ENCODE measurements at regions not wholly inside any gene's neighbourhood (a gene's known extent, or its start where the extent isn't known, plus 50 kb on each side); places are given as distances from the start of the nearest gene placed in this dataset.

DNA sequence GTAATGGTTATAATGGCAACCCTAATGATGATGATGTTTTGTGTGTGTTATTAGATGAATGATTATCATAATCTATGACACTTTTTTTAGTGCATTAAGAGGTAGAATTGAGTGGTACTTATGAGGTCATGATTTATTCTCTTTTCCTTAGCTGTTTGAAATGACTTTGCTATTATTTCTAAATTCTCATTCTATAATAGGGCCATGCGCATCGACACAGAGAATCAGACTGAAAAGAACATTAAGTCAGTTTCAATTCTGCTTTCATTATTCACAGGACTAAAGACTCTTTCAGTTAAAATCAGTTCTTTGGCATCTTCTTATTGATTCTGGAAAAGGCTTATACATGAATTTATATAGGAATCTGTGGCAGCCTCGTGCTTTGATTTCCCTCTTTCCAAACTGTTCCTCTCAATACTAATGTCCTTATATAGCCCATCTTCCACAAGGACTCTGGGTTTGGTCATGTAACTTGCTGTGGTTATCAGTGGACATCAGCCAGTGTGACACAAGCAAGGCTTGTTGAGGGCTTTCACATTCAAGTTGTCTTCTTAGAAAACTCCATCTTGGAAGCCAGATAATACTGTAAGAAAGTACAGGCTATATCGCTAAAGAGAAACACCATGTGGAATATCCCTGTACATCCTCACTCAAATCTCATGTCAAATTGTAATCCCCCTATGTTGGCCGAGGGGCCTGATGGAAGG is 140.3 kb upstream of the CHD1 start:
- Histone ChIP-seq H3K9me2 (no peaks in the 10 kb centered on the region), H3K9me3 (no peaks in the 10 kb centered on the region), H3K4me3 (ENCODE audit: low read depth in 2 of 2, low read length in 1 of 2) (no peak overlapping the region), H4K20me1 (ENCODE audit: insufficient read depth) (no peaks in the 10 kb centered on the region), H3K4me2 (no peak overlapping the region), H3K36me3 (replicated peaks in 1 of 2; ENCODE audit: control insufficient read depth in 1 of 2, insufficient read depth in 2 of 2, low read length in 1 of 2) (no peaks in the 10 kb centered on the region), H3K4me1 (ENCODE audit: control insufficient read depth in 1 of 2, insufficient read depth in 2 of 2, low read depth in 1 of 2, low read length in 1 of 2) (no peaks in the 10 kb centered on the region), H3K27me3 (ENCODE audit: insufficient read depth) (no peaks in the 10 kb centered on the region), H3K27ac (ENCODE audit: low read depth in 2 of 2, low read length in 1 of 2) (no peak overlapping the region), H3K9ac (no peak overlapping the region), H3K79me2 (ENCODE audit: insufficient read depth) (no peaks in the 10 kb centered on the region), H2AFZ (ENCODE audit: low read depth) (no peak overlapping the region), H3F3A (replicated peaks; ENCODE audit: insufficient read depth) (no peaks in the 10 kb centered on the region)
- ChIA-PET CTCF (no interaction called here), POLR2A (no interaction called here)
- 69% methylated on average over 5 of the region's 5 CpGs for WGBS (ENCODE audit: low lambda C conversion rate)
- DNase-seq = no peak
- TF ChIP-seq RCOR1 (IDR thresholded peaks at IDR 0.05; ENCODE audit: low read length) (no peak), RAD21 (IDR thresholded peaks at IDR 0.05; ENCODE audit: low read length) (no peak), EZH2phosphoT487 (IDR thresholded peaks at IDR 0.05; ENCODE audit: borderline replicate concordance, low read depth) (no peak), SMC3 (IDR thresholded peaks at IDR 0.05; ENCODE audit: low read depth, low read length) (no peak), MXI1 (IDR thresholded peaks at IDR 0.05; ENCODE audit: low read depth, low read length) (no peak), SIN3A (IDR thresholded peaks at IDR 0.05; ENCODE audit: borderline replicate concordance, low read depth, low read length) (no peak), PBX3 (IDR thresholded peaks at IDR 0.05) (no peak), USF1 (IDR thresholded peaks at IDR 0.05; ENCODE audit: borderline replicate concordance, low read depth) (no peak), ELF1 (IDR thresholded peaks at IDR 0.05) (no peak), EP300 (IDR thresholded peaks at IDR 0.05; ENCODE audit: borderline replicate concordance in 1 of 2, low read depth in 1 of 2, low read length in 1 of 2) (no peak), MAX (IDR thresholded peaks at IDR 0.05; ENCODE audit: low read depth) (no peak), MEF2A (IDR thresholded peaks at IDR 0.05; ENCODE audit: borderline replicate concordance, low read depth) (no peak), TAF1 (IDR thresholded peaks at IDR 0.05; ENCODE audit: borderline replicate concordance, low read depth, low read length) (no peak), RFX5 (IDR thresholded peaks at IDR 0.05; ENCODE audit: low read length) (no peak), NRF1 (IDR thresholded peaks at IDR 0.05; ENCODE audit: low read depth, low read length) (no peak), CHD2 (IDR thresholded peaks at IDR 0.05; ENCODE audit: low read length, partially characterized antibody) (no peak), IRF3 (IDR thresholded peaks at IDR 0.05; ENCODE audit: low read depth, low read length) (no peak)
- TF ChIP-seq, protein P1, sequence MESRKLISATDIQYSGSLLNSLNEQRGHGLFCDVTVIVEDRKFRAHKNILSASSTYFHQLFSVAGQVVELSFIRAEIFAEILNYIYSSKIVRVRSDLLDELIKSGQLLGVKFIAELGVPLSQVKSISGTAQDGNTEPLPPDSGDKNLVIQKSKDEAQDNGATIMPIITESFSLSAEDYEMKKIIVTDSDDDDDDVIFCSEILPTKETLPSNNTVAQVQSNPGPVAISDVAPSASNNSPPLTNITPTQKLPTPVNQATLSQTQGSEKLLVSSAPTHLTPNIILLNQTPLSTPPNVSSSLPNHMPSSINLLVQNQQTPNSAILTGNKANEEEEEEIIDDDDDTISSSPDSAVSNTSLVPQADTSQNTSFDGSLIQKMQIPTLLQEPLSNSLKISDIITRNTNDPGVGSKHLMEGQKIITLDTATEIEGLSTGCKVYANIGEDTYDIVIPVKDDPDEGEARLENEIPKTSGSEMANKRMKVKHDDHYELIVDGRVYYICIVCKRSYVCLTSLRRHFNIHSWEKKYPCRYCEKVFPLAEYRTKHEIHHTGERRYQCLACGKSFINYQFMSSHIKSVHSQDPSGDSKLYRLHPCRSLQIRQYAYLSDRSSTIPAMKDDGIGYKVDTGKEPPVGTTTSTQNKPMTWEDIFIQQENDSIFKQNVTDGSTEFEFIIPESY (IDR thresholded peaks at IDR 0.05; ENCODE audit: borderline replicate concordance, low read depth) = no peak
- TF ChIP-seq, protein P2, sequence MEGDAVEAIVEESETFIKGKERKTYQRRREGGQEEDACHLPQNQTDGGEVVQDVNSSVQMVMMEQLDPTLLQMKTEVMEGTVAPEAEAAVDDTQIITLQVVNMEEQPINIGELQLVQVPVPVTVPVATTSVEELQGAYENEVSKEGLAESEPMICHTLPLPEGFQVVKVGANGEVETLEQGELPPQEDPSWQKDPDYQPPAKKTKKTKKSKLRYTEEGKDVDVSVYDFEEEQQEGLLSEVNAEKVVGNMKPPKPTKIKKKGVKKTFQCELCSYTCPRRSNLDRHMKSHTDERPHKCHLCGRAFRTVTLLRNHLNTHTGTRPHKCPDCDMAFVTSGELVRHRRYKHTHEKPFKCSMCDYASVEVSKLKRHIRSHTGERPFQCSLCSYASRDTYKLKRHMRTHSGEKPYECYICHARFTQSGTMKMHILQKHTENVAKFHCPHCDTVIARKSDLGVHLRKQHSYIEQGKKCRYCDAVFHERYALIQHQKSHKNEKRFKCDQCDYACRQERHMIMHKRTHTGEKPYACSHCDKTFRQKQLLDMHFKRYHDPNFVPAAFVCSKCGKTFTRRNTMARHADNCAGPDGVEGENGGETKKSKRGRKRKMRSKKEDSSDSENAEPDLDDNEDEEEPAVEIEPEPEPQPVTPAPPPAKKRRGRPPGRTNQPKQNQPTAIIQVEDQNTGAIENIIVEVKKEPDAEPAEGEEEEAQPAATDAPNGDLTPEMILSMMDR (IDR thresholded peaks at IDR 0.05) = no peak
- TF ChIP-seq, protein P3, sequence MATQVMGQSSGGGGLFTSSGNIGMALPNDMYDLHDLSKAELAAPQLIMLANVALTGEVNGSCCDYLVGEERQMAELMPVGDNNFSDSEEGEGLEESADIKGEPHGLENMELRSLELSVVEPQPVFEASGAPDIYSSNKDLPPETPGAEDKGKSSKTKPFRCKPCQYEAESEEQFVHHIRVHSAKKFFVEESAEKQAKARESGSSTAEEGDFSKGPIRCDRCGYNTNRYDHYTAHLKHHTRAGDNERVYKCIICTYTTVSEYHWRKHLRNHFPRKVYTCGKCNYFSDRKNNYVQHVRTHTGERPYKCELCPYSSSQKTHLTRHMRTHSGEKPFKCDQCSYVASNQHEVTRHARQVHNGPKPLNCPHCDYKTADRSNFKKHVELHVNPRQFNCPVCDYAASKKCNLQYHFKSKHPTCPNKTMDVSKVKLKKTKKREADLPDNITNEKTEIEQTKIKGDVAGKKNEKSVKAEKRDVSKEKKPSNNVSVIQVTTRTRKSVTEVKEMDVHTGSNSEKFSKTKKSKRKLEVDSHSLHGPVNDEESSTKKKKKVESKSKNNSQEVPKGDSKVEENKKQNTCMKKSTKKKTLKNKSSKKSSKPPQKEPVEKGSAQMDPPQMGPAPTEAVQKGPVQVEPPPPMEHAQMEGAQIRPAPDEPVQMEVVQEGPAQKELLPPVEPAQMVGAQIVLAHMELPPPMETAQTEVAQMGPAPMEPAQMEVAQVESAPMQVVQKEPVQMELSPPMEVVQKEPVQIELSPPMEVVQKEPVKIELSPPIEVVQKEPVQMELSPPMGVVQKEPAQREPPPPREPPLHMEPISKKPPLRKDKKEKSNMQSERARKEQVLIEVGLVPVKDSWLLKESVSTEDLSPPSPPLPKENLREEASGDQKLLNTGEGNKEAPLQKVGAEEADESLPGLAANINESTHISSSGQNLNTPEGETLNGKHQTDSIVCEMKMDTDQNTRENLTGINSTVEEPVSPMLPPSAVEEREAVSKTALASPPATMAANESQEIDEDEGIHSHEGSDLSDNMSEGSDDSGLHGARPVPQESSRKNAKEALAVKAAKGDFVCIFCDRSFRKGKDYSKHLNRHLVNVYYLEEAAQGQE (IDR thresholded peaks at IDR 0.05; ENCODE audit: low read depth, low read length) = no peak

Data from SK-N-SH (cell line).